HG02840 (cell line): ENCODE measurements at regions not wholly inside any gene's neighbourhood (a gene's known extent, or its start where the extent isn't known, plus 50 kb on each side); places are given as distances from the start of the nearest gene placed in this dataset.

Experiments used
- ATAC-seq: cut with Tn5 transposase; IDR thresholded peaks from one replicate; pipeline ENCODE4 v1.9.1; 2021; ENCODE audit warnings: mild to moderate bottlenecking, moderate library complexity, moderate number of reproducible peaks; ENCODE audit not compliant: unreplicated experiment, low FRiP score

DNA sequence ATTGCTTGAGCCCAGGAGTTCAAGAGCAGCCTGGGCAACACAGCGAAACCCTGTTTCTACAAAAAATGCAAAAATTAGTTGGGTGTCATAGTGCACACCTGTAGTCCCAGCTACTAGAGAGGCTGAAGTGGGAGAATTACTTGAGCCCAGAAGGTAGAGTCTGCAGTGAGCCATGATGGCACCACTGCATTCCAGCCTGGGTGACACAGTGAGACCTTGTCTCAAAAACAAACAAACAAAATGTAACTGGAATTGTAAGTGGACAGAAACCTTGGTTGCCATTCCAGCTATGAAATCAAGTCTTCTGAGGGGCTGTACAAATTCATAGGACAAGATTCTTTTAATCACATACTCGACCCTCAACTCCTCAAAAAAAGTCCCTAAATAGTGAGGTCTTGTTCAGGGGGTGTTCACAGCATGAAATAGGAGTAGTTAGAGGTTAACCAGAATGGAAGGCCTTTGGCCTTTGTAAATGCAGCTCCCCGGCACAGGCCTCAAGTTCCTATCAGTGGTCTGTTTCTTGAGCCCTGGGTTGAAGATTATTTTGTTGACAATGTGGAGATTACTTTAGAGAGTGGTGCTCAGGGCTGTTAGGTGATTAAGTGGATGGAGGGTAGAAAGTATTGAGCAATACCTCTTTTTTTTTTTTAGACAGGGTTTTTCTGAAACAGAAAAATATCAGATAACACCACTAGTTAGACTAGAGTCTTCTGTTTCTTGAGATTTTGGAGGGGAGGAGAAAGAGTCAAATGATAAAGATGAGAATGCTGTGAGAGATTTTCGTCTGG, 138.7 kb upstream of the ZNF648 start:
- ATAC-seq: no peak

DNA sequence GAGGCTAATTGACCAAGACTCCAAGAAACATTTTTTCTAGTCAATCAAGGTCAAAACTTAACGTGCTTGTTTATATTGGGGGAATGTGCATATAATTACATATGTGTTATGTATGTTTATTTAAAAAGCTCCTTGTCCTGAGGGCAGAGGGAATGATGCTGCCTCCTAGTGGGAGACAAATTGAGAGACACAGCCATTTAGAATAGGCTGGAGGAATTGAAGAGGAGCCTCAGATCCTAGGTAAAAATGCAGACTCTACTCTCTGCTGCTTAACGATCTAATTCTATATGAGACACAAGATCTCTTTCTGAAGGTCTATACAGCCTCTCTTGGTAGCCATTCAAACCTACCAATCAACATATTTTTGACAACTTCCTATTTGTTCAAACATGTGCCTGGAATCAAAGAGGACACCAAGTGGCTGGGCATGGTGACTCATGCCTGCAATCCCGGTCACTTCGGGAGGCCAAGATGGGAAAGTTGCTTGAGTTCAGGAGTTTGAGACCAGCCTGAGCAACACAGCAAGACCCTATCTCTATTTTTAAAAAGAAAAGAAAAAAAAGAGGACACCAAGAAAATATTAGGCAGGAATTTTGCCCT, 136.6 kb upstream of the ZNF648 start:
- ATAC-seq: no peak

DNA sequence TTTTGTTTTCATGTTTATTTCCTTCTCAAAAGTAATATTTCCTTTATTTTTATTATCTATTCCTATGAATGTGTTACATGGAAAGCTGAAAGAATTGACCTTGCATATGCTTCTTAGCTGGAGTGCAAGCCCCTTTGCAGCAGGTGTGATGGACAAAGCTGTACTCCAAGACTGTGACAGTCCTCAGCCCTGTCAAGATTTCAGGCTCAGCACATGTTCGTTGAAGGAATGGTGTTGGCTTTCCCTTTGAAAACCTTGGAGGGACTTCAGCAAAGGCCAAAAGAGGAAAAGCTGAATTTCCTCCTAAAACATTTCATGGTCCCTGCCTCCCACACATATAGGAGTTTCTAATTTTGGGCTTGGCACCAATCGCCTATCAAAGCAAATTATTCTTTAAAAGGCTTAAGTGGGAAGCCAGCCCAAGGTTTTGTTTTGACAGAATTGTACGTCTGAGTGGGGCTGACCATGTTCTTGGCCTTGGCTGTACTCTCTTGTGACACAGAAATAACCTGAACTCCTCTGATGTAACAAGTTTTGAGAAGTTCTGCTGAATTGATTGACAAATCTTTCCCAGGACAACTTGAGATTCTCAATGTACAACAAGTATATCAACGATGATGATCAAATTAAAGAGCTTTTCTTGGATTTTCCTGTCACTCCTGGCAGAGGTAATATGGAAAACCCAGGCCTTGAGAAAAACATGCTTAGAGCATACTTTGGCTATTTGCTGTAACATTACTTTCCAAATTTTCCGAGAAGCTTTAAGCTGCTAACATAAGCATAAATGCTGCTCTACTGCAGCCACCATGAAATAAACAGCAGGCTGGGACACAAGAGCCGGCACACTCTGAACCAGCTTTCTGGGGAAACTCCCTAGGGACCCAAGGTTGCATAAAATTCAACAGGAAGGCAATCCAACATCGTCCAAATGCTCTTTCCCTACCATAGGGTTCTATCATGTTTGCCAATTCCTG, 135.7 kb upstream of the ZNF648 start:
- ATAC-seq: no peak

DNA sequence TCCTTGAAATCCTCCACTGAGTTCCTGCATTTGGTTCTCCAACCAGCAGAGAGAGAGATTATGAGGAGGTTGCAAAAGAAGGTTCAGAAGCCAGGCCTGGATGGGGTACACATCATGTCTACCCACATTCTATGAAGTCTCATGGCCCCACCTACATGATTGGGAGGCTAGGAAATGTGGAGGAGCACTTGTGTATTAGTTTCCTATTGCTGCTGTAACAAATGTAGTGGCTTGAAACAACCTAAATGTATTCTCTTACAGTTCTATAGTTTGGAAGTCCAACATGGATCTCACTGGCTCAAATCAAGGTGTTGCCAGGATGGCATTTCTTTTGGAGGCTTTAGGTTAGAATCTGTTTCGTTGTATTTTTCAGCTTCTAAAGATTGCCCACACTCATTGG, 134.2 kb upstream of the ZNF648 start:
- ATAC-seq: no peak

DNA sequence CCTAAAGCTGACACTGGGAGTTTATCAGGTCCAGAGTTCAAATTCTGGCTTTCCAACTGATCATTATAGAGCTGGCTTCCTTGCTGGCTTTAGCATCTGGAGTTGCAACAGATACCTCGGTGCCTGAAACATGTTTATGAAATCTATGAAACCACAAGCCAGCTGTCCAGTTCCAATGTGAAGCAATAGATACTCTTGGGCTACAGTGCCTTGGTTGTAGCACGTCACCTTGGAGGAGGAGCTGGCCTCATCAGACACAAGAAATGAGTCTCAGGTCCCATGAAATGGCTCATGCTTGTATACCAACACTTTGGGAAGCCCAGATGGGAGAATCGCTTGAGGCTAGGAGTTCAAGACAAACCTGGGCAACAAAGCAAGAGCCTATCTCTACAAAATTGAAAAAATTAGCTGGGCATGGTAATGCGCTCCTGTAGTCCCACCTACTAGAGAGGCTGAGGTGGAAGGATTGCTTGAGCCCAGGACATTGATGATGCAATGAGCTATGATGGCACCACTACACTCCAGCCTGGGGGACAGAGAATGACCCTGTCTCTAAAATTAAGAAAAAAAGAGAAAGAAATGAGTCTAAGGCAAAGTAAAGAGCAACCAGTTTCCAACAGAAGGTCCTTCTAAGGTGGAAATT, 132.5 kb upstream of the ZNF648 start:
- no peak for ATAC-seq

DNA sequence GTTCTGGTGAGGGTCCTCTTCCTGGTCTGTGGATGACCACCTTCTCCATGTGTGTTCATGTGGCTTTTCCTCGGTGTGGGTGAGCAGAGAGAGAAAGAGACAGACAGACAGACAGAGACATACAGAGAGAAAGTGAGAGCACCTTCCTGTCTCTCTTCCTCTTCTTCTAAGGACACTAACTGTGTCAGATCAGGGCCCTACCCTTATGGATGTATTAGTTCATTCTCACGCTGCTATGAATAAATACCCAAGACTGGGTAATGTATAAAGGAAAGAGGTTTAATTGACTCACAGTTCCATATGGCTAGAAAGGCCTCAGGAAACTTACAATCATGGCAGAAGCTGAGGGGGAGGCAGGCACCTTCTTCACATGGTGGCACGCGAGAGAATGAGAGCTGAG, 131.5 kb upstream of the ZNF648 start:
- no peak for ATAC-seq

DNA sequence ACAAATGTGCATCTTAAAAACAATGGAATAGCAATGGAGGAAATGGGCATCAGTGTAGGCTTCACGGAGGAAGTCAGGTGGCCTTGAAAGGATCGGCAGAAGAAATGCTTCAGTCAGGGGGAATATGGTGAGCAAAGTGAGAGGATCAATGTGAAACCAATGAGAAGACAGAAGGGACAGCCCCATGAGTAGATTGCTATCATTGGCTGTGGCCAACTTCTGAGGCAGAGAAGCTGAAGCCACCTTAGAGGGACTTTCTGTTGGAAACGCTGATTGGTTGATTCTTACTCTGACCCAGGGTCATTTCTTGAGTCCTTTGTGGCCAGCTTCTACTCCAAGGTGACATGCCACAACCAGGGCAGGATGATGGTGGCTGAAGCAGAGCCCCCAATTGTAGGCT, 130.7 kb upstream of the ZNF648 start:
- ATAC-seq: no peak

DNA sequence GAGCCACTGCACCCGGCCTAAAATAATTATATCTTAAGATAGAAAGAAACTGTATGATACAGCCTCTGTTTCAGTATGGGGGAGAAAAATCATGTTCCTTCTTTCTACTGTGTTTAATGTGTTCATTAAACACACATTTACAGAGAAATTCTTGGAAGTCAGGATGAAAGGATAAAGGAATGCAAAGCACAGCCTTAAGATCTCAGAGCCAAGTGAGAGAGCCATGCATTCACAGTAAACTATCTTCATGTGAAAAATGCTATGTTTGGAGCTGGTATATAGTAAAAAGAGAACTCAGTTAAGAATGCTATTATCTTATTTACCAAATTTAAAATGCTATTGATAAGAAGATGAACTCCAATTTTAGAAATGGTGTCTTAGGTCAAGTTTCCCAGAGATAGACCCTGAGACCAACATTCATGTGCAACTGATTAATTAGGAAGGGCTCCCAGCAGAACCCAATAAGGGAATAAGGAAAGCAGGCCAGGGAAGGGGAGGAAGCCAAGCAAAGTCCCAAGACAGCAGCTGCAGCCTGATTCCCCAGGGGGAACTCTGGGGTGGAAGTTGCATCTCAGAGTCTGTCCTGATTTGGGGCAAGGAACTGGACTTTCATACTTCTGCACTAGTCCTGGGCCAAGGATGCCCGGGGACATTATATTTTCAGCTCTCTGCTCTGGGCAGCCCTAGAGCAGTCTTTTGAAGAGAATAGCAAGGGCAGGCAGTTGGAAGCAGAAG, 130.0 kb upstream of the ZNF648 start:
- no peak for ATAC-seq

DNA sequence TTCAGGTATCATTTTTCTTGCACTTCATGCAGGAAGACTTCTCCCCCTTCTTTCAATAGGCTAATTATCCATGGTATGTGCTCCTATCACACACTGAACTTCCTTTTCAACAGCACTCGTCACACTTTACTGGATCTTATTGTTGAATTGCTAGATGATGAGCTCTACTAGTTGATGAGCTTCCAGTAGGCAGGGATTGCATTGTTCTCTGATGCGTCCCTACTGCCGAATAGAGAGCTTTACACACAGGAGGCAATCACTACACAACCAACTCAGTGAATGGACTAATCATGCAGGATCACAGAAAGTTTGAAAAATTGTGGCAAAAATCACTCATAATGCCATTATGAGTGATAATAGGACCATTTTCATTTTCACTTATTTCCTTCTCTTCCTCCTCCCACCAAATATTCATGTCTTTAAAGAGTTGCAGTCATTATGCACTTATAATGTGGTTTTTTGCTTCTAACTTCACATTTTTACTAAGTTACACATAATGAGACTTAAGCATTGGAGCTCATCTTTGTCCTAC, 128.1 kb upstream of the ZNF648 start:
- no peak for ATAC-seq

DNA sequence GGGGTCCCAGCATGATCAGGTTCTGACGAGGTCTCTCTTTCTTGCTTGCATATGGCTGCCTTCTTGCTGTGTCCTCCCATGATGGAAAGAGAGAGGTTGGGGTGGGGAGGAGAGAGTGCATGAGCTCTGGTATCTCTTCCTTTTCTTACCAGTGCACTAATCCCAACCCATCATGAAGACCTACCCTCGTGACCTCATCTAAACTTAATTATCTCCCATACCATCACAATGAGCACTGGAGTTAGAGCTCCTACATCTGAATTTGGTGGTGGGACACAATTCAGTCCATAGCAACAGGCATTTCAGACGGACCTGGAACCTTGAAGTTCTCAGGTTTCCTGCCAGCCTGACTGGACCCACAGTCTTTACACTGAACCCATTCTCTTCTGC, 125.2 kb upstream of the ZNF648 start:
- ATAC-seq: no peak

DNA sequence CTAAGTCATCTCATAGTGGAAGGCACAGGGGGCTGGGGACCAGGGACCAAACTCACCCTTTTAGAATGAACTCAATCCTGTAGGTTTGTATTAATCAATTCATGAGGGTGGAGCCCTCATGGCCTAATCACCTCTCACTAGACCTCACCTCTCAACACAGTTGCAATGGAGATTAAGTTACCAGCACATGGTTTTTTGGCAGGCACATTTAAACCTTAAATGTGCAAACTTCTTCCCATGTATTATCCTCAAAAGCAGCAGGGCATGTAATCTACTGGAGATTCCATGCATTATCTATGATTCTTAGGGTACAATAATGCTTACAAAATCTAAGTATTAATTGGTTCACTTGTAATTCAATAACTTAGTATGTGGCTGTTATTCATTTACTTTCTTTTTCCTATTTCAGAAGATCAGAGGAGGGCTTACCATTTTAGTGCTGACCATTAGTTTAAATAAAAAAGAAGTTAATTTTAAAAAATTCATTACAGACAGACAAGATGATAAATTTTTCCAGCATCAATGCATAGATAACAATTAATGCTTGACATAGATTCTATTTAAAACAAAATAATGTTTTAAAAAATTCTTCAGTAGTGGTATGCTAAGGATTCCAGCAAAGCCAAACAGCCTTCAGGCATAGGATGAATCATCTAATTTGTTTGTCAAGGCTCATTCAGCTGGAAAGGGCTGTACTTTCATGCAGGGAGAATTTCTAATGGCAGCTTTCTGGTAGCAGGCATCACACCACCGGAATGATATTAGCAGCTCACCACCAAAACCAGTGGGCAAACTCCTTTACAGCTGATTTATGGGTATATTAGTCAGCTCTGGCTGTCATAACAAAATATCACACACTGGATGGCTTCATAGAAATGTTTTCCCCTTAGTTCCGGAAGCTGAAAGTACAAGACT, 124.6 kb upstream of the ZNF648 start:
- no peak for ATAC-seq

DNA sequence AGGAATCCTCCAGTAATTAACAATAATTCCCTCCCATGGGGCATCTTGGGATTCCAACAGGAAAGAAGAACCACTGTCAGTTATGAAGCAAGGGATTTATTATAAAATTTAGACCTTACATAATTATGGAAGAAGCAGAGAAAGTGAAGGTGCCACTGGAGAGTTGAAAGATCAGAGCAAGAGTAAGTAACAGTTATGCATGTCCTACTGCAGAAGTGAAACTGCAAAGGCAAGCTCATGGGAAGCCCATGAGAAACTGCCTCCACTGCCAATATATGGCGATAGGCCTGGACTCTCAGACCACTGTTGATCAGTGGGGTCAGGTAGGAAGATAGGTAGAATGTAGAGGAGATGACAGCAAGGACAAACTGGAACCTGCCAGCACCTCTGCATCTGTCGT, 123.6 kb upstream of the ZNF648 start:
- no peak for ATAC-seq

DNA sequence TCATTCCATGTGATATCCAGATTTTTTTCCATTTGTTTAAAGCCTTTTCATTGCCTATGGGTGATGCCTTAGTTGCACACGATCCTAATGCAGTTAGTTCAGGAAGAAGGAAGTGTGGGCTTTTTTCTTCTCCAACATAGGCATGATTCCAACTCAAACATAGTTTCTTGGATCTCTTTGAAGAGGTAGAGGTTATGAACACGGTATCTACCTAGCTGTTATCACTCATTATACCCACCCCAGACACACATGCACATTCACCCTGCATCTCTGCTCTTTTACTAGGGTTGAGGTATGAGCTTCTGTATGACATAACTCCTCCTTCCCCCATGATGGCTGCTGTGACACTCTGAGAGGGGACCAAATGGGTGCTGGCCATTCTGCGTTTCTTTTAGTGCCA, 122.1 kb upstream of the ZNF648 start:
- no peak for ATAC-seq

DNA sequence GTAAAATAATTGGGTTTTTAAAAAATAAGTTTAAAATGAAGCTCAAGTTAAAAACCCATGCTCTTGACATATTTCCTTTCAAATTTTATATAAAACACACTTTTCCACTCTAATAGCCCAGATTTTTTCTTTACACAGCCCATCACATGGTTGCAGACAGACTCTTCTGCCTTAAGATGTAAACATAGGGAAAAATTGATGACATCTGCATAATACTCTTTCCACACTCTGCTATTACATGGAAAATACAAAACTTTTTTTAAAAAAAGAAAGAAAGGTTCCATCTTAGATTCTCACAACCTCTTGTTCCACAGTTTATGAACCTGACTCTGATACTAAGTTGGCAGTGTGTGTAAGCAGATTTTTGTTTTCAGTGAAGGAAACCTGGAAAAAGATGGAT, 120.8 kb upstream of the ZNF648 start:
- no peak for ATAC-seq

DNA sequence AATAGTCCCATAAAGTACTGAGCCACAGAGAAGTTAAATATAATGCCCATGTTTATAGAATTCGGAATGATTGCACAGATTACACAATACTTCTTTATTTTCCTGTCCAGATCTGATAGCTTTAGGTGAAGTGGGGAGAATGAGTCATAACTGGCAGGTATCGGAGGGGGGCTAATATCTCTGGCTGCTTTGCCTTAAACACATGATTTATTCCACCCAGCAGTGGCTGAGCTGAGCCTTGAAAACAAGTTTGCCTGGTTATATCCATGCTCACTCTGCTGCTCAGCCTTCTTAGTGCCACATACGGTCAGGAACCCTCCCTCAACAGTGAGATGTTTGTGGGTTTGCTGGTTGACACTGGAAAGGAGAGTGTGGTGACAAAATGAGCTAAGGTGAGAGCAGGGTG, 119.7 kb upstream of the ZNF648 start:
- no peak for ATAC-seq

DNA sequence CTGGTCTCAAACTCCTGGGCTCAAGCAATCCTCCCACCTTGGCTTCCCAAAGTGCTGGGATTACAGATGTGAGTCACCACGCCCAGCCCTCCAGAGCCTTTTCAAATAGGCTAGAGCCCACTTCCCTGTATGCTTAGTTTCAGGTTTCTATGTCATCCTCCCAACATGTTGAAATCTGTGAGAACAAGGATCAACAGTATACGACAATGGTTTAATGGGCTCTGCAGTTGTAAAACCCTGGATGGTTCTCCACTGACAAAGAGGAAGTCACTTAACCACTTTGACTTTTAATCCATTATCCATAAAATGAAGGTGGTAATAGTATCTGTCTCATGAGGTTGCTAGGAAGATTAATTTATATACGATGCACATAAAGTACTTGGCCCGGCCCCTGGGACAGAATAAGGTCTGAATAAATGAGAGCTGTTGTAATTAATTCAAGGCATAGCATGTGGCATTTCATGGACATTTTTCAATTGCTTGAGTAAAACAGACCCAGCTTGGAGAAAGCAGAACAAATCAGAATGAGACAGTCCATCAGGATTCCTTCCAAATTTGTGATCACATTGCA, 113.9 kb upstream of the ZNF648 start:
- no peak for ATAC-seq

DNA sequence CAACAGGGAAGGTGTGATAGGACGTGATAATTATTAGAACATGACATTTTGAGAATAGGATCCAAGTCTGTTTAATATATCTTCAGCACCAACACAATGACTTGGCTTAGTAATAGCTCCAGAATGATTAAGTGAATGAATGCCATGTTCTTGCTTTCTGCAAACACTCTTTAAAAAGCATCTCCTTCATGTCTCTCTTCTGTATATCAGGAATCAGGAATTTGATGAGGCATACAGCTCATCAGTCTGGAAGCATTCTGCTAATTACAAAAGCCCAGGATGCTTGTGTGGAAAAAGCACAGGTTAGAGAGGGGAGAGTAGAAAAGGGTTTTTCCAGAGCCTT, 113.0 kb upstream of the ZNF648 start:
- ATAC-seq: no peak

DNA sequence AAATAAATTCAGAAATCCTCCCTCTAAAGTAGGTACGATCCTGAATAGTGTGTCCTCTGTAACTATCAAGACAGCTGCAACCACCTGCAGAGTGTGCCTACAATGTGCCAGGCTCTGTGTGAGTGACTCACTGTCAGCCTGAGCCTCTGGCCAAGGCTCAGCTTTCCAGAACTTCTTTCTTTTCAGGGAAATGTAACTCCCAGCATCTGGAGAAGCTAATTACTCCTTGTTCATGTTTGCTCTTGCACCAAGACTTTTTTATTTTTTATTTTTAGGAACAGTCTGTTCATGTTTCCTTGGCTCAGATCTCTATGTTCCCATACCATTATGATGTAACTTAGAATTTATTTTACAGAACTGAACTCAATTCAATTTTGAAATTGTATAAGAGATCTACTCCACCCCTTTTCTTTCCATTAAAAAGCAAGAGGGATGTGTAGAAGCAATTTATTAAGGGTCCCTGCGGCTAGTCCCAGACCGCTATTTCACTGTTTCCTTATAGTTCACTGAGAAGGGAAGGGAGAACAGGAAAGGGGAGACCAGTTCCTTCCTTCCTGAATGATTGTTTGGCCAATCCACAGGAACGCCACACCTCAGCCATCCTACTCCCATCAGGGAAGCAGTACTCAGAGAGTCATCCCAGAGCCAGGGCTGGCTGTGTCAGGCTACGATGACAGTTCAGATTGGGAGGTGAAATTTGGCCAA, 112.4 kb upstream of the ZNF648 start:
- ATAC-seq: no peak
